Activated T-cell treated with anti-CD3 and anti-CD28 coated beads, Interleukin-2, amount 50 U/mL, for 72 hours (primary cell): ENCODE measurements at regions not wholly inside any gene's neighbourhood (a gene's known extent, or its start where the extent isn't known, plus 50 kb on each side); places are given as distances from the start of the nearest gene placed in this dataset.
"Not testable (repeated sequence)": the region's sequence is repeated elsewhere in the genome, so short reads cannot be mapped to it uniquely, and the experiment has no call there.

Experiments
- ATAC-seq, 2 donors: fragments of 150-1000 bp; cut with Tn5 transposase; replicated peaks in 1 of 2; 2 replicates each; pipeline ENCODE4 v1.10.0; 2021; ENCODE audit warnings: moderate library complexity in 2 of 2, mild to moderate bottlenecking in 1 of 2
- DNase-seq, 2 donors: peaks; one replicate each; pipeline ENCODE4 v3.0.0; 2021 to 2022; ENCODE audit warnings: mixed read lengths in 1 of 2
- H3K27ac Mint-ChIP-seq: one replicate; pipeline ENCODE4 v1.8.0; 2022; ENCODE audit warnings: mild to moderate bottlenecking, moderate library complexity, mixed read lengths
- H3K27me3 Mint-ChIP-seq: one replicate; pipeline ENCODE4 v1.8.0; 2022; ENCODE audit warnings: low read depth, mixed read lengths
- H3K36me3 Mint-ChIP-seq, 2 donors: one replicate each; pipeline ENCODE4 v1.8.0; 2022; ENCODE audit warnings: mixed read lengths in 2 of 2, mild to moderate bottlenecking in 1 of 2; ENCODE audit not compliant: insufficient read depth in 2 of 2
- H3K4me1 Mint-ChIP-seq: one replicate; pipeline ENCODE4 v1.8.0; 2022; ENCODE audit warnings: low read depth, mixed read lengths
- H3K4me3 Mint-ChIP-seq, 2 donors: one replicate each; pipeline ENCODE4 v1.8.0; 2022; ENCODE audit warnings: mild to moderate bottlenecking in 2 of 2, mixed read lengths in 2 of 2, moderate library complexity in 2 of 2
- H3K9me3 Mint-ChIP-seq, 2 donors: one replicate each; pipeline ENCODE4 v1.8.0; 2022; ENCODE audit warnings: mixed read lengths in 2 of 2

GRCh38 chr16:22695773-22696172, 118.2 kb upstream of the HS3ST2 start:
- not testable (repeated sequence) for H3K4me3 Mint-ChIP-seq, H3K4me1 Mint-ChIP-seq

GRCh38 chr16:22699356-22699755, 114.6 kb upstream of the HS3ST2 start:
- no peak overlapping the region for H3K27ac Mint-ChIP-seq
- H3K4me1 Mint-ChIP-seq: no peaks in the 10 kb centered on the region
- no peak overlapping the region for H3K4me3 Mint-ChIP-seq
- ATAC-seq (no peak), DNase-seq (no peak)
- H3K9me3 Mint-ChIP-seq: no peaks in the 10 kb centered on the region
- no peaks in the 10 kb centered on the region for H3K36me3 Mint-ChIP-seq
- H3K27me3 Mint-ChIP-seq: peaks cover 23% of the 10 kb centered on the region

More at GRCh38 chr16:22695773-22696172, 118.2 kb upstream of the HS3ST2 start:
- H3K27me3 Mint-ChIP-seq, ATAC-seq, H3K36me3 Mint-ChIP-seq, H3K9me3 Mint-ChIP-seq, DNase-seq, H3K27ac Mint-ChIP-seq: not testable (repeated sequence)

GRCh38 chr16:22705799-22706198, 108.2 kb upstream of the HS3ST2 start:
- no peak overlapping the region for H3K27ac Mint-ChIP-seq
- DNase-seq (no peak), ATAC-seq (no peak)
- H3K4me3 Mint-ChIP-seq: no peak overlapping the region
- H3K27me3 Mint-ChIP-seq: peaks cover 16% of the 10 kb centered on the region
- no peaks in the 10 kb centered on the region for H3K4me1 Mint-ChIP-seq
- no peaks in the 10 kb centered on the region for H3K9me3 Mint-ChIP-seq
- H3K36me3 Mint-ChIP-seq: no peaks in the 10 kb centered on the region

GRCh38 chr16:22710326-22710725, 103.6 kb upstream of the HS3ST2 start:
- no peak overlapping the region for H3K4me3 Mint-ChIP-seq

GRCh38 chr16:22711847-22712246, 102.1 kb upstream of the HS3ST2 start:
- DNase-seq (no peak), ATAC-seq (no peak)
- Mint-ChIP-seq H3K27ac (no peak overlapping the region), H3K4me3 (no peak overlapping the region), H3K9me3 (peaks cover 5 to 8% of the 10 kb centered on the region in 2 donors), H3K36me3 (peaks cover 0 to 3% of the 10 kb centered on the region in 2 donors), H3K4me1 (no peaks in the 10 kb centered on the region), H3K27me3 (no peaks in the 10 kb centered on the region)

More at GRCh38 chr16:22710326-22710725, 103.6 kb upstream of the HS3ST2 start:
- DNase-seq (no peak), ATAC-seq (no peak)
- Mint-ChIP-seq H3K9me3 (peaks cover 5 to 8% of the 10 kb centered on the region in 2 donors), H3K36me3 (peaks cover 0 to 3% of the 10 kb centered on the region in 2 donors), H3K4me1 (no peaks in the 10 kb centered on the region), H3K27ac (no peak overlapping the region), H3K27me3 (no peaks in the 10 kb centered on the region)

GRCh38 chr16:22712471-22712870, 101.5 kb upstream of the HS3ST2 start:
- no peaks in the 10 kb centered on the region for H3K4me1 Mint-ChIP-seq
- peaks cover 0 to 3% of the 10 kb centered on the region in 2 donors for H3K36me3 Mint-ChIP-seq
- ATAC-seq: no peak
- H3K27me3 Mint-ChIP-seq: no peaks in the 10 kb centered on the region
- peaks cover 5 to 8% of the 10 kb centered on the region in 2 donors for H3K9me3 Mint-ChIP-seq
- no peak for DNase-seq
- no peak overlapping the region for H3K4me3 Mint-ChIP-seq
- H3K27ac Mint-ChIP-seq: no peak overlapping the region

GRCh38 chr16:22718598-22718997, 95.4 kb upstream of the HS3ST2 start:
- not testable (repeated sequence) for DNase-seq, H3K4me3 Mint-ChIP-seq, ATAC-seq, H3K27ac Mint-ChIP-seq, H3K9me3 Mint-ChIP-seq, H3K4me1 Mint-ChIP-seq, H3K36me3 Mint-ChIP-seq
- H3K27me3 Mint-ChIP-seq: peaks cover 17% of the 10 kb centered on the region

- peaks cover 17% of the 10 kb centered on the region for H3K27me3 Mint-ChIP-seq
- no peaks in the 10 kb centered on the region for H3K4me1 Mint-ChIP-seq
- H3K4me3 Mint-ChIP-seq: no peak overlapping the region
- peaks cover 3 to 4% of the 10 kb centered on the region in 2 donors for H3K9me3 Mint-ChIP-seq
- no peaks in the 10 kb centered on the region for H3K36me3 Mint-ChIP-seq
- no peak for ATAC-seq
- no peak overlapping the region for H3K27ac Mint-ChIP-seq
- DNase-seq: no peak
Measured at GRCh38 chr16:22719945-22720344, 94.0 kb upstream of the HS3ST2 start.

- Mint-ChIP-seq H3K9me3 (peaks cover 3 to 4% of the 10 kb centered on the region in 2 donors), H3K4me1 (no peaks in the 10 kb centered on the region), H3K27me3 (peaks cover 17% of the 10 kb centered on the region), H3K27ac (no peak overlapping the region), H3K36me3 (no peaks in the 10 kb centered on the region), H3K4me3 (no peak overlapping the region)
- no peak for DNase-seq
- no peak for ATAC-seq
Measured at GRCh38 chr16:22721511-22722100, 92.4 kb upstream of the HS3ST2 start.

- not testable (repeated sequence) for ATAC-seq, H3K4me3 Mint-ChIP-seq, H3K27ac Mint-ChIP-seq
Measured at GRCh38 chr16:22722551-22723541, 91.1 kb upstream of the HS3ST2 start.

GRCh38 chr16:22726868-22727267, 87.1 kb upstream of the HS3ST2 start:
- no peaks in the 10 kb centered on the region for H3K4me1 Mint-ChIP-seq
- peaks cover 5% of the 10 kb centered on the region for H3K27me3 Mint-ChIP-seq
- H3K9me3 Mint-ChIP-seq: no peaks in the 10 kb centered on the region
- H3K4me3 Mint-ChIP-seq: no peak overlapping the region
- DNase-seq (no peak), ATAC-seq (no peak)
- H3K36me3 Mint-ChIP-seq: no peaks in the 10 kb centered on the region
- no peak overlapping the region for H3K27ac Mint-ChIP-seq

More at GRCh38 chr16:22722551-22723541, 91.1 kb upstream of the HS3ST2 start:
- not testable (repeated sequence) for H3K9me3 Mint-ChIP-seq, H3K36me3 Mint-ChIP-seq, H3K4me1 Mint-ChIP-seq, DNase-seq
- H3K27me3 Mint-ChIP-seq: peaks cover 17% of the 10 kb centered on the region

- H3K27ac Mint-ChIP-seq: no peak overlapping the region
- no peaks in the 10 kb centered on the region for H3K36me3 Mint-ChIP-seq
- no peak for DNase-seq
- peaks cover 7% of the 10 kb centered on the region for H3K27me3 Mint-ChIP-seq
- H3K9me3 Mint-ChIP-seq: no peaks in the 10 kb centered on the region
- H3K4me1 Mint-ChIP-seq: no peaks in the 10 kb centered on the region
- ATAC-seq: no peak
- no peak overlapping the region for H3K4me3 Mint-ChIP-seq
Measured at GRCh38 chr16:22727285-22728166, 86.4 kb upstream of the HS3ST2 start.
